ENCODE measurements at regions not wholly inside any gene's neighbourhood (a gene's known extent, or its start where the extent isn't known, plus 50 kb on each side); places are given as distances from the start of the nearest gene placed in this dataset.

DNA sequence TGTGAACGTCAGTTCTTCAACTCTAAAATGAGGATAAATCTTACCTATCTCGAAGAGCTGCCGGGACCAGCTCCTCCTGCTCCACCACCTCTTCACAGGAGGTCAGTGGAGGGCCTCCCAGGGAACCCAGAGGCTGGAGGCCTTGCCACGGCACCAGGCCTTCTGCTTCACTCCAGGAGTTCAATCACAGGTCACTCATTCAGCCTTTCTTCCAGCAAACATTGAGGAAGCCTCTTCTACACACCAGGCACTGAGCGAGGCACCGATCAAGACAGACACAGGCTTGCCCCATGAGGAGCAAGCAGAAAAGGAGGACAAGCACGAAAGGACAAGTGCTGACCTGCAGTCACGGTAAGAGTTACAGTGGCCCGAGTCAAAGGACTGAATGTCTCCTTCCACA lies 64.8 kb upstream of the WNT11 start:
- Mint-ChIP-seq H3K36me3 (ENCODE audit: low read depth) (no peaks in the 10 kb centered on the region), H3K4me1 (peaks cover 16% of the 10 kb centered on the region), H3K27ac (peak overlapping the region; percentile 48), H3K27me3 (ENCODE audit: low read depth, poor library complexity) (peaks cover 59% of the 10 kb centered on the region), H3K4me3 (no peak overlapping the region), H3K9me3 (peaks cover 26% of the 10 kb centered on the region)
- DNase-seq: no peak
- TF ChIP-seq, protein P1, sequence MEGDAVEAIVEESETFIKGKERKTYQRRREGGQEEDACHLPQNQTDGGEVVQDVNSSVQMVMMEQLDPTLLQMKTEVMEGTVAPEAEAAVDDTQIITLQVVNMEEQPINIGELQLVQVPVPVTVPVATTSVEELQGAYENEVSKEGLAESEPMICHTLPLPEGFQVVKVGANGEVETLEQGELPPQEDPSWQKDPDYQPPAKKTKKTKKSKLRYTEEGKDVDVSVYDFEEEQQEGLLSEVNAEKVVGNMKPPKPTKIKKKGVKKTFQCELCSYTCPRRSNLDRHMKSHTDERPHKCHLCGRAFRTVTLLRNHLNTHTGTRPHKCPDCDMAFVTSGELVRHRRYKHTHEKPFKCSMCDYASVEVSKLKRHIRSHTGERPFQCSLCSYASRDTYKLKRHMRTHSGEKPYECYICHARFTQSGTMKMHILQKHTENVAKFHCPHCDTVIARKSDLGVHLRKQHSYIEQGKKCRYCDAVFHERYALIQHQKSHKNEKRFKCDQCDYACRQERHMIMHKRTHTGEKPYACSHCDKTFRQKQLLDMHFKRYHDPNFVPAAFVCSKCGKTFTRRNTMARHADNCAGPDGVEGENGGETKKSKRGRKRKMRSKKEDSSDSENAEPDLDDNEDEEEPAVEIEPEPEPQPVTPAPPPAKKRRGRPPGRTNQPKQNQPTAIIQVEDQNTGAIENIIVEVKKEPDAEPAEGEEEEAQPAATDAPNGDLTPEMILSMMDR (IDR thresholded peaks at IDR 0.05): no peak

DNA sequence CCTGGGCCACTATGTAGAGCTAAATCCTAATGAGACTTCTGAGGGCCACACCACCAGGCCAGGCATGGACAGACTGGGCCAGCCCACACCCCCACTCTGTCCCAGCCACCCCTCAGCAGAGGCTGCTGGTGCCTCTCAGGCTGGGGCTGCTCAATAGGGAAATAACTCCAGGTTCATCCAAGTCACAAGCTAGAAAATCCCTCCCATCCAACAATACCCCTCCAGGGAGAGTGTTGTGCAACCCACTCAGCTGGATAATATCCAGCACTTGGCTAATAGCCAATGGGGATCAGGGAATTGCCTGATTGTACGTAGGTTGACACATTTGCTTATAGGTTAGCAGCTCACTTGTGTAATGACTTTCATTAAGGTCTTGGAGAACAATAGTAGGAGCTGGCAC lies 64.1 kb upstream of the WNT11 start:
- DNase-seq: no peak
- no peak overlapping the region for H3K4me3 Mint-ChIP-seq
- H3K27ac Mint-ChIP-seq: no peak overlapping the region
- peaks cover 23% of the 10 kb centered on the region for H3K9me3 Mint-ChIP-seq
- H3K27me3 Mint-ChIP-seq (ENCODE audit: low read depth, poor library complexity): peaks cover 53% of the 10 kb centered on the region
- H3K36me3 Mint-ChIP-seq (ENCODE audit: low read depth): no peaks in the 10 kb centered on the region
- TF ChIP-seq, protein P1 (IDR thresholded peaks at IDR 0.05): no peak
- H3K4me1 Mint-ChIP-seq: peaks cover 10% of the 10 kb centered on the region

DNA sequence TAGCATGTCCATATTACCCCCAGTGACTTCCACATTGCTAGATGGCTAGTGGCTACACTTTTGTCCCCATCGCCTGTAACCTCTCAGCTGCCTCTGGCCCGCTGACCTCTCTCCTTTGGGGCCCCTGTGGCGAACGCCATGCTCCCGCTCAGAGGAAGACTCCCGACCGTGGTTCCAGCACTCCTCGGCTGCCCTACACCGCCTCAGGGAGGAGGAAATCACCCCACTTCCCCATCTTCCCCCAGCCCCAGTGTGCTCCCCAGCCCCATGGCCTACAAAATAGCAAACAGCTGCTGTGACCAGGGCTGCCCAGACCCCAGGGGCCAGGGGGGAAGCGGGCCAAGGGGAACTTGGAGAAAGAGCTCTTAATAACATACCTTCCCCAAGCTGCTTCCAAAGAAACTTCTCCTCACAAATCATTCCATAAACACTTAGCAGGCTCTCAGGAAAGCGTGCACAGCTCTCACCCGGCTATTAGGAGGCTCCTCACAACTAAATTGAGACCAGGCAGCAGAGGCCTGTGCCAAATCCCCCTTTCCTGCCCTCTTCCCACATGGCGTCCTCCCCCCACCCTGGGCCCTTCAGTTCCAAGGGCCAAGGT lies 63.5 kb upstream of the WNT11 start:
- no peak for DNase-seq
- H3K4me1 Mint-ChIP-seq: peaks cover 10% of the 10 kb centered on the region
- H3K27ac Mint-ChIP-seq: no peak overlapping the region
- no peaks in the 10 kb centered on the region for H3K36me3 Mint-ChIP-seq (ENCODE audit: low read depth)
- TF ChIP-seq, protein P1 (IDR thresholded peaks at IDR 0.05): no peak
- H3K27me3 Mint-ChIP-seq (ENCODE audit: low read depth, poor library complexity): peaks cover 52% of the 10 kb centered on the region
- peaks cover 16% of the 10 kb centered on the region for H3K9me3 Mint-ChIP-seq
- no peak overlapping the region for H3K4me3 Mint-ChIP-seq

DNA sequence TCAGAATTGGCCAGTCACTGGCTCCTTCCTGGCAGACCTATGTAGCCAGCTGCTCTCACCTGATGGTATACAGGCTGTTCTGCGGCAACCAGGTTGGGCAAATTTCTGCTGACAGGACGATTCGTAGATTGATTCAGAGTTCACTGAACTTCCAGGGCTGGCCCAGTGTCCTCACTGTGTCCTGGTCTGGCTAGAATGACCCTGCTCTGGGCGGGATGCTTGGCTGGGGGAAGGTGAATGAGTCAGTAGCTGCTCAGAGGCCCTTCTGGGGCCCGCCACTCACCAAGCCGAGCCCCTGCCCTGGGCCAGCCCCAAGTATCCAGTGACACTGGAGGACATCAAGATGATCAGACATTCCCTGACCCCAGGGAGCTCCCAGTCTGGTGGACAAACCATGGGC lies 62.9 kb upstream of the WNT11 start:
- no peak overlapping the region for H3K27ac Mint-ChIP-seq
- no peak for DNase-seq
- peaks cover 47% of the 10 kb centered on the region for H3K27me3 Mint-ChIP-seq (ENCODE audit: low read depth, poor library complexity)
- TF ChIP-seq, protein P1 (IDR thresholded peaks at IDR 0.05): no peak
- peaks cover 10% of the 10 kb centered on the region for H3K4me1 Mint-ChIP-seq
- no peaks in the 10 kb centered on the region for H3K36me3 Mint-ChIP-seq (ENCODE audit: low read depth)
- no peak overlapping the region for H3K4me3 Mint-ChIP-seq
- H3K9me3 Mint-ChIP-seq: peaks cover 11% of the 10 kb centered on the region

DNA sequence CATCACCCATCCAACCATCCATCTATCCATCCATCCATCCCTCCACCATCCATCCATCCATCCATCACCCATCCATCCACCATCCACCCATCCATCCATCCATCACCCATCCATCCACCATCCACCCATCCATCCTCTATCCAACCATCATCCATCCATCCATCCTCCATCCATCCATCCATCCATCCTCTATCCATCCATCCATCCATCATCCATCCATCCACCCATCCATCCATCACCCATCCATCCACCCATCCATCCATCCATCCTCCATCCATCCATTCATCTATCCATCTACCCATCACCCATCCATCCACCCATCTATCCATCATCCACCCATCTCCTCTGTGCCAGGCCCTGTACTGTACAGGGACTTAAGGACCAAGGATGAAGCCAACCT lies 62.2 kb upstream of the WNT11 start:
- no peak for DNase-seq
- no peaks in the 10 kb centered on the region for H3K36me3 Mint-ChIP-seq (ENCODE audit: low read depth)
- peaks cover 10% of the 10 kb centered on the region for H3K4me1 Mint-ChIP-seq
- no peak overlapping the region for H3K4me3 Mint-ChIP-seq
- TF ChIP-seq, protein P1 (IDR thresholded peaks at IDR 0.05): no peak
- H3K9me3 Mint-ChIP-seq: peaks cover 4% of the 10 kb centered on the region
- no peak overlapping the region for H3K27ac Mint-ChIP-seq
- peaks cover 46% of the 10 kb centered on the region for H3K27me3 Mint-ChIP-seq (ENCODE audit: low read depth, poor library complexity)

DNA sequence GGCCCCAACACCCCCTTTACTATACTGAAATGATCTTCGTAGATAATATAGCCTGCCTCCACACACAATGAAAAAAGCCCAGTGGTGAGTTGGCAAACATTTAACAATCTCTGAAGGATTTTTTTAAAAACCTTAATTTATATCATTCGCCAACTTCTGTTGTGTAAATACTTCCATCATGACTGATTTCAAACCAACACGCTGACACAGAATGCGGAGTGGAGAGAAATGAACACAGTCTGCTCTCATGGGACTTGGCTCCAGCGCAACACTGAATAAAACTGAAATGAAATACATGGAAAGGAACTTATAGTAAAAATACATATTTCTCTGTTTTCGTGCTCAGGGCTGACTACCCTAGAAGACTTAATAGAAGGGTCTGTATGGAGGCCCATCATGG lies 61.3 kb upstream of the WNT11 start:
- Mint-ChIP-seq H3K27ac (no peak overlapping the region), H3K4me1 (peaks cover 10% of the 10 kb centered on the region), H3K4me3 (no peak overlapping the region), H3K36me3 (ENCODE audit: low read depth) (no peaks in the 10 kb centered on the region), H3K27me3 (ENCODE audit: low read depth, poor library complexity) (peaks cover 54% of the 10 kb centered on the region), H3K9me3 (no peaks in the 10 kb centered on the region)
- DNase-seq: no peak
- TF ChIP-seq, protein P1 (IDR thresholded peaks at IDR 0.05): no peak

Data from nephron progenitor cell (in vitro differentiated cells).